ENCODE measurements at regions not wholly inside any gene's neighbourhood (a gene's known extent, or its start where the extent isn't known, plus 50 kb on each side); places are given as distances from the start of the nearest gene placed in this dataset.
"Not testable (repeated sequence)": the region's sequence is repeated elsewhere in the genome, so short reads cannot be mapped to it uniquely, and the experiment has no call there.

DNA sequence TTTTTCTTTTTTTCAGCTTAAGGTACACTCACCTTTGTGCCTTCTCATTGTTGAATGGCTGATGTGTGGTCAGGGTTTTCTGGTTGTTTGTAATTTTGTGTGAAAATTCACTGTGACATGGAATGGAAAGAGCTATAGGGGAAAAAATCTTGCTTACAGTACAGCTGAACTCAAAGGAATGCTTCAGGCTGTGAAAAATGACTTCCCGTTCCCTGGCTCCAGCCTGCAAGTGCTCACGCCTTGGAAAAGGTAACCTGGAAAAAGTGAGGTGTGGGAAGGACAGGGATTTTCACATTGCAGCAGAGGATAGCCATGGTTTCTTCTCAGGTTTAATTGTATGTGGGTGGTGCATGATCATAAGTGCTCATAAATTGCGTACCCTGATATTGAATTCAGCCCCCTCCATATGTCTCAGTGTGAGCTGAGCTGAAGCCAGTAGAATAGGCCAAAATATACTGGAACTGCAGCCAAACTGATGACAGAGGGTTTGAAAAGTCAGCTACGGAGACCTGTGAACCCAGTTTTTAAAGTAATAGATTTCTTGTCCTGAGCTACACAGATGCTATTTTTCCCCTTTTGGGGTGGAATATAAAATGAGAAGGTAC lies 228.7 kb upstream of the RASGRP1 start:
- no peak overlapping the region for H3K4me3 ChIP-seq (ENCODE audit: low read depth, low read length)
- no peak for TF ChIP-seq CTCF (IDR thresholded peaks at IDR 0.05; ENCODE audit: low read depth, low read length)

GRCh38 chr15:38795471-38796245 lies 231.0 kb upstream of the RASGRP1 start:
- TF ChIP-seq CTCF (IDR thresholded peaks at IDR 0.05; ENCODE audit: low read depth, low read length): no peak
- H3K4me3 ChIP-seq (ENCODE audit: low read depth, low read length): no peak overlapping the region

GRCh38 chr15:38796589-38796988 lies 232.0 kb upstream of the RASGRP1 start:
- H3K4me3 ChIP-seq (ENCODE audit: low read depth, low read length): no peak overlapping the region
- no peak for TF ChIP-seq CTCF (IDR thresholded peaks at IDR 0.05; ENCODE audit: low read depth, low read length)

- not testable (repeated sequence) for H3K4me3 ChIP-seq (ENCODE audit: low read depth, low read length)
These were observed 232.9 kb upstream of the RASGRP1 start for GRCh38 chr15:38797506-38797905.

DNA sequence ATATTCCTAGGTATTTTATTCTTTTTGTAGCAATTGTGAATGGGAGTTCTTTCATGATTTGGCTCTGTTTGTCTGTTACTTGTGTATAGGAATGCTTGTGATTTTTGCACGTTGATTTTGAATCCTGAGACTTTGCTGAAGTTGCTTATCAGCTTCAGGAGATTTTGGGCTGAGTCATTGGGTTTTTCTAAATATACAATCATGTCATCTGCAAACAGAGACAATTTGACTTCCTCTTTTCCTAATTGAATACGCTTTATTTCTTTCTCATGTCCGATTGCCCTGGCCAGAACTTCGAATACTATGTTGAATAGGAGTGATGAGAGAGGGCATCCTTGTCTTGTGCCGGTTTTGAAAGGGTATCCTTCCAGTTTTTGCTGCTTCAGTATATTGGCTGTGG lies 234.6 kb upstream of the RASGRP1 start:
- H3K4me3 ChIP-seq (ENCODE audit: low read depth, low read length): not testable (repeated sequence)

DNA sequence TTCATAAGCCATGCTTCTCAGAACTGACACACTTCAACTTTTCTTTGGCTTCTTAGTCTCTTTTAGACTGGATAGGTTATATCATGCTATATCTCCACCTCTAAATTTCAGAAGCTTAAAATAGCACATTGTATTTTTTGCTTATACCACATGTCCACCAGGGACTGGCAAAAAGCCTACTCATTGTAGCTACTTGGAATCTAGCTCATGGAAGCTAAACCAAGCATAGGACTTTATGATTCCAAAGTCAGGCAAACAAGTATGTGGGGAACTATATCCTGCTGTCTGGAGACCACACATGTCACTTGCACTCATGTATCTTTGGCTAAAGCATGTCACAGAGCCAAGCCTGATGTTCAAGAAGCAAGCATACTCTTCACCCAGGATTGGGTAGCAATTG lies 245.0 kb upstream of the RASGRP1 start:
- no peak for TF ChIP-seq CTCF (IDR thresholded peaks at IDR 0.05; ENCODE audit: low read depth, low read length)
- H3K4me3 ChIP-seq (ENCODE audit: low read depth, low read length): no peak overlapping the region

DNA sequence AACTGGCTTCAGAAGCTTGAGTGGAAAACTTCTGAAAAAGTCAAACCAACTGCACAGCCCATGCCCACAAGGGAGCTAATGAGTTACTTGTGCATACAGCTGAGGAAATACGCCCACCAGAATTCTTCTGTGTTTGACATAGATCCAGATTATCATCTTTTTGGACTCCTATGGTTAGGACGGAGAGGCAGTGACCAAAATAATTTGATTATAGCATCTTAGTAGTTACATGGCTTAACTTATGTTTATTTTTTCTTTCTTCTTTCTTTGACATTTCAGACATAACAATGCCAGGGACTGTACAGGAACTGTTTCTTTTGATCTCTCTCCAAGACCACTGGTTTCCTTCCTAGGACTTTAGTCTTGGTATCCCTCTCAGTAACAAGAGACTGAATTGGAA lies 246.1 kb upstream of the RASGRP1 start:
- no peak overlapping the region for H3K4me3 ChIP-seq (ENCODE audit: low read depth, low read length)
- no peak for TF ChIP-seq CTCF (IDR thresholded peaks at IDR 0.05; ENCODE audit: low read depth, low read length)

- not testable (repeated sequence) for H3K4me3 ChIP-seq (ENCODE audit: low read depth, low read length)
These were observed 249.6 kb upstream of the RASGRP1 start for GRCh38 chr15:38814254-38814653.

DNA sequence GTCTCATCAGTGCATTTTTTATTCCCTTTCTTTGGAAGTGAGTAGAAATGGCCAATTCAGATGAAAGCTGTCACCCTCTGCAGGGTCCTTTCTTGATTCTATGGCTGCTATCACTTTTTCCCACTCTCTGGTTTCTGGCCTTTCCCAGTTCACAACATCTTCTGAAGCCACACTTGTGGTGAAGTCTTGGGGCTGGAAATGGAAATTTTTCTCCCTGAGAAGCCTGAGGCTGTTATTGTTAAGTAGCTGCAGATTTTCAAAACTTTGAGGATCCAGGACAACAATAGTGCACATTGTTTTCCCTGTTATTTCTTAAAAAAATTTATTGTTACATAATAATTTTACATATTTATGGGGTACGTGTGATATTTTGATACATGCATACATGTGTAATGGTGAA lies 250.3 kb upstream of the RASGRP1 start:
- TF ChIP-seq CTCF (IDR thresholded peaks at IDR 0.05; ENCODE audit: low read depth, low read length): no peak

More for the DNA sequence above, 250.3 kb upstream of the RASGRP1 start:
- no peak overlapping the region for H3K4me3 ChIP-seq (ENCODE audit: low read depth, low read length)

Measured in WI38 (cell line).